ENCODE measurements at regions not wholly inside any gene's neighbourhood (a gene's known extent, or its start where the extent isn't known, plus 50 kb on each side); places are given as distances from the start of the nearest gene placed in this dataset.
"Not testable (repeated sequence)": the region's sequence is repeated elsewhere in the genome, so short reads cannot be mapped to it uniquely, and the experiment has no call there.

DNA sequence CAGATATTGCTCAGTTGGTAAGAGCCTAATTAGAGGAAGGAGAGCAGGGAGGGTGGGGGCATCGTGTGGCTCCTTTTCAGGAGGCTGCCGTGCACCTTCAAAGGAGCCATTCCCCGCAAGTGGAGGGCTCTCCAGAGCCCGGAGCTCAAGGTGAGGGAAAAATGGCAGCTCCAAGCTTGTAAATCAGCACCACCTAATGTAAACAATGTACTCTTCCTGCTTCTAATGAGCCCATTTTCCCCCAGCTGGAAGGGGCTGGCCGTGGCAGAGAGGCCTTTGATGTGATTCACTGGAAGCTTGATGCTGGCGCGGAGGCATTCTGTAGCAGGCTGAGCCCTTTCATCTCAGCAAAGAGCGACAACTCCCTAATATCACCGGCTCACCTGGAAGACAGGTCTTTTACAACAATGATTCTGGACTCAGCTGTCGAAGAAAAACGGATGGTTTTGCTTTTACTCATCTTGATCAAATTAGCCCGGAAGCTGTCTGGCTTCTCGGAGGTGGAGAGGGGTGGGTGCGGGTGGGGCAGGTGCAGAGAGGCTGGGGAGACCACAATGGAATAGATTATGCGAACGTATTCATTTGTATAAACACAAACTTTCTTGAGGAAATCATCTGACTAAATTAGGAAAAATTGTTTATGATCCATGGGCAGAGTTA is 112.5 kb downstream of the RRAGC start:
- peak; percentile 31 for ATAC-seq

DNA sequence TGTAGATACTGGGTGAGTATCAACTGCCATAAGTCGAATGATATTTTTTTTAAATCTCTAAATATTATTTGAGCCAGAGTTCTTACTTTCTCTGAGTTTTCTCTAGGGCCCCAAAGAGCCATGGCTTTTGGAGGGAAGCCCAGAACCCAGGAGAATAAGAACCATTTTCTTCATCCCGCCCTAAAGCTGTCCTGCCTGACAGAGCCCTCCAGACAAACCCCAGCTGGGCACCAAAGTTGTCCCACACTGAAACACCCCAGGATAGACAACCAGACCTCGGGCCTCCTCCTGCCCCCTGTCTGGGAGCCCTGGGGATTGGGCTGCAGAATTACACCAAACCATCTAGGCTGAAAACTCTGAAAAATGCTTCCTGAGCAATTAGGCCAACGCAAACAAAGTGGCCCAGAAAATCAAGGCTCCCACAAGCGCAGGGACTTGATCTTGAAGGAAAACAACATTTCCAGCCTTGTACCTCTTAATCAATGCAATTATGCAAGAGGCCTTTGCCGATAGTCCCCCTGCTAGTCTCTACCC is 113.1 kb downstream of the RRAGC start:
- no peak for ATAC-seq

DNA sequence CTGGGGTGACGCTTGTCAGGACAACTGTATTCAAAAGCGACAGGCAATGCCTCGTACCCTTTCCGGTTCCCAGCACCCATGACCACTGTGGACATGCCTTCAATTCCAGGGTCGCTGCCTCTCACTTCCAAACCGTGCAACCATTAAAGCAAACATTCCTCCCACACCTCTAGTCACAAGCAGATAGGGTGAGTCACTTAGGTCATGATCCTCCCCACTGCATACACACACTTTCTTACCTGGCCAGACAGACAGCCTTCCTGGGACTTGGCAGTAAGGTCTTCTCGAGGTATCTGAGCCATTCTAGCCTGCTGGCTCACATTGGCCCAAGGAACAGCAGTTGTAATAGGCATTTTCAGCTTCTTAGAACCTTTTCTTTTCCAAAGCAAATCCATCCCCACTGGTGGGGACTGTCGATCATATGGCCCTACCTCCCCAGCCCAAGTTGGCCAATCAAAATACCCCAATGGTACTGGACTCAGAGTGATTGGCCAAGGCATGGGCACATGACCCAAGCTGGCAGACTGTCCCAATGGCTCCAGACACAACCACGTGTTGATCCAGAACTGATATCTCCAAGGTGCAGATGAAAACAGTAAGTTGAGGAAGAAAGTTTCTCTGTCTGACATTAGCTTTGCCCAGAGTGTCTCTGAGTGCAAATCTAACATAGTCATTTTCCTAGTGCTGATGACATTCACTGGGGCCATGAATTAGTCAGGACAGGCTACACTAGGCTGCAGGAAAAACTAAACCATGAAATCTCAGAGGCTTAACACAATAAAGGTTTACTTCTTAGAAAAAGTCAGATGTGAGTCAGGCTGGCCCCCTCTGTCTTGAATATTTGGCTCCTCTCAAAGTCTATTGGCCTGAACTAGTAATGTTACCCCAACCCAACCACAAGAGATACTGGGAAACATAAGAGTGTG is 113.8 kb downstream of the RRAGC start:
- ATAC-seq: peak; percentile 84

DNA sequence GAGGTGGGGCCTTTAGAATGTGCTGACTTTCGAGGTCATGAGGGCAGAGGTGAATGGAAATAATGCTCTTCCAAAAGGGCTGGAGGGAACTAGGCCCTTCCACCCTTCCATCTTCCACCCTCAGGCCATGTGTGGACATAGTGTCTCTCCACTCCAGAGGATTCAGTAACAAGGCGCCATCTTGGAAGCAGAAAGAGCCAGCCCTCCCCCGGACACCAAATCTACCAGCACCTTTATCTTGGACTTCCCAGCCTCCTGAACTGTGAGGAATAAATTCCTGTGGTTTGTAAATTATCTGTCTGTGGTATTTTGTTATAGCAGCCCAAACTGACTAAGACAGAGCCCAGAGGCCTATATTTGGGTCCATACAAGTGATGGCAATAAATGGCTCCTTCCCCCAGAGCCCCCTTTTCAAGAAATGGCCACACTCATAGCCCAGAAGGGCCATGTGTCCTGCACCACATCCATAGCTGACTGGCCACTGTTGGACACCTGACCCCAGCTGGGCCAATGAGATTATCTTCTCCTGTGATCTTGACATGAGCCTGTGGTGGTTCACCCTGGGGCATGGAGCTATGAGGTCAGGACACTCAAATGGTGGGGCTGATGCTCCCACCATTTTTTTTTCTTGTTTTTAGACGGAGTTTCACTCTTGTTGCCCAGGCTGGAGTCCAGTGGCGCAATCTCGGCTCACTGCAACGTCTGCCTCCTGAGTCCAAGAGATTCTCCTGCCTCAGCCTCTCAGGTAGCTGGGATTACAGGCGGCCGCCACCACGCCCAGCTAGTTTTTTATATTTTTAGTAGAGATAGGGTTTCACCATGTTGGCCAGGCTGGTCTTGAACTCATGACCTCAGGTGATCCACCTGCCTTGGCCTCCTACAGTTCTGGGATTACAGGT is 114.9 kb downstream of the RRAGC start:
- ATAC-seq: no peak

DNA sequence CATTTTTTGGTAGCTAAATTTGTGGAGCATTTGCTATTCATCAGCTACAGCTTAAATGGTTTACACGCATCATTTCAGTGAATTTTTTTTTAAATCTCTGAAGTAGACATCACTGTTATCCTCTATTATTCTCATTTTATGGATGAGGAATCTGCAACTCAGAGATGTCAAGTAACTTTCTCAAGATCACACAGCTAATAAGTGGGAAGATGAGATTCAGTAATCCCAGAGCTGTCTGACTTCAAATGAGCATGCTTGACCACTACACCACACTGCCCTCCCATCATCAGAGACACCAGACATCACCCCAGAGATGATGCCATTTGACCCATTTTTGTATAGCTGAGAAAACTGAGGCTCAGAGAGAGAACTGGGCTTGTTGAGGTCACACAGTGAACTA is 116.4 kb downstream of the RRAGC start:
- no peak for ATAC-seq

DNA sequence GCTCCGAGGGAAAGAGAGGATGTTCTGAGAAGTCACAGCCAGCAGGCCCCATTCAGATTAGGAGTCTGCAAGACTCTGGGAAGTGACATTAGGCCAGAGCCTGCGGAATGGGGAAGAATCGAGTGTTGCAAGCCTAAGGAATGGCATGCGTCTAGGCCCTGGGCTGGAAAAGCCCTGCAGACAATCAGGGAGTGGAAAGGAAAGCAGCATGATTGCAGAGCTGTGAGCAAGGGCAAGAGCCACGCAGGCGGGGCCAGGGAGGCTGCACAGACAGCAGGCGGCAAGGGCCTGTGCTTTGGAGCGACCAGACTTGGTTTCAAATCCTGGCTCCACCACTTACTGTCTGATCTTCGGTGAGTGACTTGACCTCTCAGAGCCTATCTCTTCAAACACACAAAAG is 118.2 kb downstream of the RRAGC start:
- no peak for ATAC-seq

DNA sequence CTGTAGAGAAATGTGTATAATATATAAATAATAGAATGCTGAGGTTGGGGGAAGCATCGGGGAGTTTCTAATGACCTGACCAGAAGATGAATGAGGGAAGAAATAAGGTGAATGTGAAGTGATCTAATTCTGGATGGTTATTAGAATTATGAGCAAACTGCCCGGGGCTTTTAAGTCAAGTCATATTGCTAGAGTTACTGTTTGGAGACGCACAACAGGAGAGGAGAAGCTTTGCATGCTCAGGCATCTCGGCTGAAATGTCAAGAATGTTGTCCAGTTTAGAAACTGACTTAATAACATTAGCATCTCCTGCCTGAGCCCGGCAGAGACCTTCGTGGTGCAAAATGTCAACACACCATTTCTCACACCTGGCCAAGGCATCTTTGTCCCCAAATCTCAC is 119.1 kb downstream of the RRAGC start:
- ATAC-seq: no peak

DNA sequence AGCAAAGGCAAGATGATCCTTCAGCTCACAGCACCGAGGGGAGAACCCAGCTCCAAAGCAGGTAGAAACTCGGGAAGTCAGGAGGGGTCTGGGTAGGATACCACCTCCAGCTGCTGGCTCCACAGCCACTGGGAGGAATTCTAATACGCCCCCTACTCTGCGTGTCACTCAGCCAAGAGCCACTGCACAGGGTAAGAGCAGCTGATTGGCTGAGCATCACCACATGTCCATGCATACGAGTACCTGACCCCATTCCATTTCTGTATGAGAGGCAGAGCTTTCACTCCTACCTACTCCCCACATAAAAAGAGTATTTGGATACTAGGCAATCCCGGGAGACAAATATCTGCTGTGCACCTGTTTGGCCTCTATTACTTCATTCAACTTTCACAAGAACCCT is 121.4 kb downstream of the RRAGC start:
- ATAC-seq: no peak

DNA sequence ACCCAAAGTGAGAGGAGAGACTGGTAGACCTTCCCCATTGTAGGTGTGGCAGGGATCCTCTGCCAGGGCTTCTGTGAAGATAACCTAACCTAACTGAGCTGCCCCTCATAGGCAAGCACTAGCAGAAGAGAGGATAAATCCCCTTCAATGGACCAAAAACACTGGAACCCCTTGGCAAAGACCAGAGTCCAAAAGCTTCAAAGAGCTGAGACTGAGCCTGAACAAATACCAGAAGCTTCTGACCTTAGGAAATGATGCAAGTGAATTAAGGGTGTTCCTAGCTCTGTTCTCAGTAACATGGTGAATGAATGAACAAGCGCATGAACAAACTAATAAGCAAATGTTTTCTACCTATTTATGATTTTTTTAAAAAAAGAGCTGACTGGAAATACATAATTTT is 123.2 kb downstream of the RRAGC start:
- ATAC-seq: no peak

DNA sequence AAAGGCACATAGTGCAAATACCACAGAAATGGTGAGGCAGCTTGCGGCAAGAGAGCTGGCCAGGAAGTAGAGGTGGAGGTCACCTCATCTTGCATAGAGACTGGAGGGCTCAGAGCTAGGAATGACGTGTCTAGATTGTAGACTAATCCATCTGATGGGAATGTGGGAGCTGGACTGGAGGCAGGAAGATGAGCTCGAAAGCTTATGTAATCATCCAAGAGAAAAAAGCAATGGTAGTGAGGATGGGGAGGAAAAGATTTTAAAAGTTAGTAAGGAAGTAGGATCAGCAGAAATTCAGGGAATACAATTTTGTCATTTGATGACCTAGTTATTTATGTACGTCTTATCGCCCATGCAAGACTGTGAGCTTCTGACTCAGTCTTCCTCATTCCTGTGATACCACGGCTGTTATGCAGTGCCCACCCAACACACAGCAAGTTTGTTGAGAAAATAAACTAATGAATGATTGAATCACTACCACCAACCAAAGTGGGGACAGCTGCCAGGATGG is 123.9 kb downstream of the RRAGC start:
- ATAC-seq: no peak

DNA sequence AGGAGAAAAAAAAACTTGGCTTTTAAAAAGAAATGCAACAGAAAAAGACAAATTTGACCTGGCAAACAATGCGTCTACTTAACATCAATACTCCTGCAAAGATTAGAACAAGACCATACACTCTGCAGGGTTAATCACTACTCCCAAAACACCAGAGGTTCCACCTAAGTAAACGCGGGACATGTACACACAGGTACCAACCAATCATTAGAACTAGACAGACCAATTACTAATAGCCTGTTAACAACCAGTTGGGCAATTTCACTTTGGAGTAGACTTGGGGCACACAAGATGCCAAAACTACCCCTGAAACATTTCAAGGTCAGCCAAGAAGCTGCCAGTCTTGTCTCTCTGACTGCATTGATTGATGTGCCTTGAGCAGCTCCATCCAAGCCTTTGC is 125.8 kb downstream of the RRAGC start:
- peak; percentile 93 for ATAC-seq

DNA sequence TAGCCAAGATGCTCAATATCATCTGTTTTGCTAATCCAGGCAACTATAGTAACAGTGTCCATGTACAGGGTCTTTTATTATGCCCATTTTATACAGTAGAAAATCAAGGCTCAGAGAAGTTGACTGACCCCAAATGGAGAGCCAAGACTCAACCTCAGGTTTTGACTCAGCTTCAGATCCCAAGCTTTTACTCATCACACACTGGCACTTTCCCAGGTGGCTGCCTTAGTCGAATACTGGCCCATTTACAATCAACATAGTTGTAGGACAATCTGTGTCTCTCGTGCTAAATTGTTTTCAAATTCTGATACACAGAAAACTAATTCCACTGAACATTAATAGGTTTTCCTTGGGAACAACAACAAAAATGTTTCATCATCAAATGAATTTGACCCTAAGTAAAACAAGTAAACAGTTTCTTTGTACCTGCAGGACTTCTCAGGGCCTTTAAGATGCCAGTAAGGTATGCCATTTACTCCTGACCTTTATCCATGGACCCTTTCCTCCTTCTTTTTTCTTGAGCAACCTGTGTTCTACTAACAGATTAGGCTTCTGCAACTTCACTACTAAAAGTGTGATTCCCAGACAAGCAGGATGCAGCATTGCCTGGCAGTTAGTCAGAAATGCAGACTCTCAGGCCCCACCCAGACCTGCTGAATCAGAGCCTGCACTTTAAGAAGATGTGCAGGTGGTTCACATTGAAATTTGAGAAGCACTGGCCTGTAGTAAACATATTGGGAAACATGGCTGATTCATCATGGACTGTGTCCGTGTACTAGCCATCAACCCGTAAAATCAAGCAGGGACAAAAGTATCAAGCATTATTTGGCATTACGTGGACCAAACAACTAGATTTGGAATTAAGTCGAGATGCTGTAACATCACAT is 128.8 kb downstream of the RRAGC start:
- peak; percentile 76 for ATAC-seq

DNA sequence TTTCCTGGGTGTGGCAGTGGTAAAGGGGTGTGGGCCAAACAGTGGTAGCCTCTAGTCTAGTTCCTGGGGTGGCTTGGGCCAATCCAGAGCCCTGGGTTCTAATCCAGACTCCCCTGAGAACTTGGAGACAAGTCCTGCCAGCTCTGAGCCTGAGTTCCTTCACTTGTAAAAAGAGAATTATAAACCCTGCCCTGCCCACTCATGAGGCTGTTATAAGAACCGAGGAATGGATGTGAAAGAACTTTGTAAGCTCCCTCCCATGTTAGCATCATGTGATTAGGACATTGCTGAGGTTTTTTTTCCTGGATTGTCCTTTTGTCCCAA is 131.0 kb downstream of the RRAGC start:
- ATAC-seq: peak; percentile 76

DNA sequence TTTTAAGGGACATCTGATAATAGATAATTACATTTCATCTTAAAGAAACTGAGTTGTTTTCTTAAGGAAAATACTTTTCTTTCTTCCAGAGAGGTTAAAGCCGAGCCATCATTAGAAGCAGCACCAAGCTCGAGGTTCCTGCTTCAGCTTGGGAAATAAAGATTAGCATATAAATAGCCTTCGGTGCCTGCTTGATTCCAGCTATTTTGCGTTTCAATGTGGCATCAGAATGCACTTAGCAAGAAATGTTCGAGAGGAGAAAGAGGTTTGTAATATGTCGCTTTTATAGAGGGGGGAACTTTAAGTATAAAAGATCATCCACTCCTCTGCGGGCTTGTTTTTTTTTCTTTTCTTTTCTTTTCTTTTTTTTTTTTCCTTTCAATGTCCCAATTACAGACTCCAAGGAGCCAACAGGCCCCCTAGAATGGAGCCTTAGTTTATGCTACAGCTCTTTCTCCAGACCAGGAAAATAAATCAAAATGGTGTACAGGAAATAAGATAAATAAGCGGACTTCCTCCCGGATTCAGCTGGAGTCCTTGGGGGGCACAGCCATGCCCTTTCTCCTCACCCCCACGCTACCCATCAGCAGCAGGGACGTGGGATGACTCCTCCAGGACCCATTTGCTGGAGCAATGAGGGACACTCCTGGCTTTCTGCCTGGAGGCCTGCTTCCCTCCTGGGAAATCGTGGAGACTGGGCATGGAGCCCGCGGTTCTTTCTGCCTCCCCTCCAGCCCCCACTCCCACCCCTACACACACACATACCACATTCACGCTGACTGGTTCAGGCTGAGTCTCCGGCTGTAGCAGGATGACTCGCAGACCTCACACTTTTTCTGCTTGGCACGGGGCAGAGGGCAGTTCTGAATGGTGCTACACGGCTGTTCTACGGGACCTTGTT is 131.6 kb downstream of the RRAGC start:
- ATAC-seq: no peak

DNA sequence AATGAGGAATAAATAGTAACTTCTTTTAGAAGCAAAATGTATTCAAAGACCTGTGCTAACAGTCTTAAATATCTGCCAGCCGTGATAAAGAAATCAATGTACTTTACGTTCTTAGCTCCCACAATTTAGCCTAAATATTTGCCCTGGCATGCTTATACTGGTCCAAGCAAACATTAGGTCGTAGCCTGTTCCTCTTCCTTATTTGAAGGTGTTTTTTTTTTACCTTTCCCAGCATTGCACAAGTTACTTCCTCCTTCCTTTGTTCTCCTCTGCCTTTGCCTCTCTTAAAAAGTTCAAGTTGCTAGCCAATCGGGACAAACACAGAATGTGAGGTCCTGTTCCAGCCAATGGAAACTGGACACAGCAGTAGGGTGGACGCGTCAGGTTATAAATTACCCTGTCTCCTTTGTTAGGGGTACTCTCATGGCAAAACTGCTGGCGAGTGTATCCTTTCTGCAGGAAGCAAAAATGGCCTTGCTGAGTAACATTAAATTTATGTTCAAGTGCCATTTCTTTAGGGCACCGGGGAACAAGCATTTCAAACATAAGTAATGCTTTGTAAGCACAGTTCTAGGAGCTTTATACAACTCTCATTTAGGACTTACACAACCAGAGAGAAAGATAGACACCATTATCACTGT is 134.1 kb downstream of the RRAGC start:
- not testable (repeated sequence) for ATAC-seq

DNA sequence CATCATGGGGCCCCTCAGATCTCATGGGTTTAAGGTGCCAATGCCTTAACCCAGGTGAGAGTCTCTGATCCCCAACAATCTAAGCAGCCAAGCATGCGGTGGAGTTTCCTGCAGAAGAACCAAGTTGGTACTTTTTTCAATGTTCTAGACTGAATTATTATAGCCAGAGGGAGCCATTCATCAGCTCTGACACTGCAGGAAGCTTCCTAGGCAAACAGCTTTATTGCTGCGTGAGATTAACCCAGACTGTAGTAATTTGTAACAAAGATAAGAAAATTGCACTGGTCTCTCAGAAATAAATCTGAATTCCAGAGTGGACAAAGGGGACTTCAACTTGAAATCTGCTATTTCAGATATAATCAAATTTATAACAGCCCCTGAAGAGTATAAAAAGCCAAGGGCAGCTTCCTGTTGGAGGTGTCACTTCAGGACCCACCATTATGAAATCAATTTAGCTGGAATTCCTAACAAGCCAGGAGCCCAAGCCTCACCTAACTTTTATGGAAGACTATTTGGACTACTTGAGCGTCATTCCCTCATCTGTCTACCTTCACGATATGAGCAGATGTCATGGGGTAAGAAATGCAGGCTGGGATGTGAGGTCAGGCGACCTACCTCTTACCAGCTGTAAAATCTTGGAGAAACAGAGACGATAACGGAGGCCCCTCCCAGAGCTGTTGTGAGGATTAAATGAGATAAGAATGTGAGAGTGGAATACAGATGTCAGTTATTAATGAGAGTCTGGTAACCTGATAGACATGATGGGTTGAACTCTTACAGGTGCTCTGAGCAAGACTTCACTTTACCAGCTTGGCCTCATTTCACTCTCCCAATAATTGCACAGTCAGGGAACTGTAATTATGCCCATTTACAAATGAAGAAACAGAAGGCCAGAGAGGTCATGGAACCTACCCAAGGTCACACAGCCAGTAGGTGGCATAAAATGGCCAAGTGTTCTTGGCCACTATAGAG is 135.1 kb downstream of the RRAGC start:
- no peak for ATAC-seq

DNA sequence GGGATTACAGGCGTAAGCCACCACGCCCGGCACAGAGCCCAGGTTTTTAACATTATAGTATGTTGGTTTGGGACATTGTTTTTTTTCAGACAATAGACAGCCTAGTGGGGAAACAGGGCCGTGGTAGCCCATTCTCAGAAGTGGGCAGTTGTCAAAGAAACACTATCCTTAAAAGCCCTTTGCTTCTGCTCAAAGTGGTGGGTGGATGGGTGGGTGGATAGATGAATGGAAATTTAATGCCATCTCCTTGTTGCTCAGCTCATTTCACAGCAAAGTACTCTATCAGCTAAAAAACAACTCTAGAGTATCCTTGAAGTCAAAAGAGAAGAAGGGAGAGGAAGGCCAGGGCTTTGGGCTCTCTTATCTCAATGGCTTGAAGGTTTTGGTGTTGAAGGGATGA is 137.8 kb downstream of the RRAGC start:
- ATAC-seq: no peak

DNA sequence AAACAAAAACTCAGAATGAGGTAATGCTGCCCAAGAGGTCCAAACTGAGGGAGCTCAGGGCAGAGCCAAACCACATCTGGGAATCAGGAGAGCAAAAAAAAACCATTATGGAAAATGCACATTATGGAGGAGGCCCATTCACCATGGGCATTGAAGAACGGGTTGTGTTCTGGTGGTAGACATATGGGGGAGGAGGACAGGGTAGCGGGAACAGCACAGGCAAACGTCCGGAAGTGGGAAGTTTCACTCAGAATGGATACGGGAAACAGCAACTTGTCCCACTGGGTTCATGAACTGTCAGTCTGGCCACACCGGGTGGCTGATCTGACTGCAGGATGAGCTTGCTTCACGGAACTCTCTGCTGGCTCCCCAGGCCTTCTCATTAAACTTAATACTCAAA is 139.7 kb downstream of the RRAGC start:
- ATAC-seq: no peak

DNA sequence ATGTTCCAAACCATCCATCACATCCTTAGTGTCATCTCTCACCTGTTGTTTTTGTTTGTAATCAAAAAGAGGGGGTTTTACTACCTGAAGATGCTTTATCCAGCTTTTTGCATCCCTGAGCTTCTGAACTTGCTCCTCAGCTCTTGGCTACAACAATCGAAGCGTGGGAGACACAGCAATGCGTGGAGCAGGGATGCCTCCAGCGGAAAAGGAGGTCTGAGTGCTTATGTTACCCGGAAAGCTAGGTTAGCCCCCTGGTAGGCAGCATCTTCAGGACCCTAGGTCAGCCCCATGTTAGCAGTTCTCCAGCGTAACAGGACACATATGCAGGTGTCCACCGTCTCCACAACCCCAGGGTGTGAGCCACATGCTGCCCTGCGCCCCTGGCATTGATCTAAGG is 141.5 kb downstream of the RRAGC start:
- ATAC-seq: no peak
